ENCODE measurements at regions not wholly inside any gene's neighbourhood (a gene's known extent, or its start where the extent isn't known, plus 50 kb on each side); places are given as distances from the start of the nearest gene placed in this dataset.

DNA sequence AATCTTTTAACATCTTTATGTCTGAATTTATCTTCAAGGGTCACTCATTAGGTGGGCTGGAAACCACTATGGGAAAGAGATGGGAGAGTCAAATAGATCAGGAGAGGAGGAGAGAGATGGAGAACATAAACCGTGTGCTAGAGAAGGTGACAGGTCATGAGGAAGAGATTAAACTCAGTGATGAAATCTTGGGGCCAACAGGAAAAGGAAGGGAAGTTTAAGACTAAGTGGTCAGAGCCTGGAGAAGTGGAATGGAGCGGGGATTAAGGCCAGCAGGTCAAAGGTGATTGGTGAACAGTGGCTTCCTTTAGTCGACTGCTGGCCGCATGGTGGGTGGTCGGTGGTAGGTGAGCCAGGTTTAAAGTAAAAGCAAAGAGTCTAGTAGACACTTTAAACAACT lies 169.3 kb upstream of the IVNS1ABP start:
- Histone ChIP-seq H3K36me3 (ENCODE audit: low read depth, low read length) (no peaks in the 10 kb centered on the region), H3F3A (ENCODE audit: low read length, unreplicated experiment) (no peaks in the 10 kb centered on the region), H2AFZ (ENCODE audit: low read length) (no peak overlapping the region), H3K79me2 (ENCODE audit: low read length) (no peaks in the 10 kb centered on the region), H3K27me3 (ENCODE audit: low read length) (no peaks in the 10 kb centered on the region), H3K9ac (ENCODE audit: low read length) (no peak overlapping the region), H3K4me2 (ENCODE audit: low read length) (no peak overlapping the region), H3K4me1 (ENCODE audit: insufficient read depth, low read length) (peaks cover 12% of the 10 kb centered on the region), H4K20me1 (ENCODE audit: low read length) (no peaks in the 10 kb centered on the region), H3K4me3 (ENCODE audit: low read length) (no peak overlapping the region), H3K9me2 (replicated peaks; ENCODE audit: low read length) (no peaks in the 10 kb centered on the region), H3K27ac (ENCODE audit: low read length) (no peak overlapping the region), H3K9me3 (ENCODE audit: low read length) (no peaks in the 10 kb centered on the region)
- no peak for TF ChIP-seq EZH2phosphoT487 (IDR thresholded peaks at IDR 0.05; ENCODE audit: borderline replicate concordance, low read length)
- TF ChIP-seq EZH2 (IDR thresholded peaks at IDR 0.05; ENCODE audit: low read length, unreplicated experiment) = no peak
- TF ChIP-seq CTCF (conservative IDR thresholded peaks at IDR 0.05; ENCODE audit: low read depth, low read length) = no peak
- intact Hi-C loops (cut with micrococcal nuclease) = no loop called here
- BruUV-seq (replicated peaks) = no TSS peak
- CTCF ChIA-PET = no interaction called here
- ATAC-seq (no peak), DNase-seq (no peak)
- POLR2A ChIA-PET (ENCODE audit: unreplicated experiment) = no interaction called here

DNA sequence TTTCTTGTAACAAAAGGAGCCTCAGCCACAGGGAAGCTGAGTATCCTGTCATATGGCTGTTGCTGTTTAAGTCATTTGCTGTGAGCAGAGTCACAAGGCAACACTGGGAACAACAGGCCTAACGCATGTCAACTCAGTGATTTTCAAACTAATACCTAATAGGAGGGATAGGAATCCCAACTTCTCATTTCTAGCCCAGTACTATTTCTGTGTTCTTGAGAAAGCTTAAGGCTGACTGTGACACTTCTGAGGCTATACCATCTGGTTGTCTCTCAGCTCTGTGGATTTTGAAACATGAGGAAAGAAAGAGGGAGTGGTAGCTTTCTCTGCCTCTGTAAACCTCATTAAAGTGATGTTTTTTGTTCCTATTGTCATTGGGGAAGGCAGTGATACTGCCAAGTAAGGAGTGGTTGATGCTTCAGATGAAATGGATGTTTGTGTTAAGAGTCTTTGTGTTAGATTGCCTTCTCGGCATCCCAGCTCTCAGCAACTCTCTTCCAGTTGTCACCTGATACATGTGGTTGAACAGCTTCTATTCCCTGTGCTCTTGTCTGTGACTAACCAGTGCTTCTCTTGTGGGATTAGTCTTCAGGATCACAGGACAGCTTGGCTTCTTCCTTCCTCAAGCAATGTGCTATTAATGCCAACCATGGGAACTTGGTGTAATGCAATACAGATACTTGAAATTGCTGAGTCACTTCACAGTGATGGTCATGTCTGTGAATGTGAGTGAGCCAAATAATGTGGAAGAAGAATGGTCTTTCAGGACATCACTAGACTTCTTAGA lies 166.8 kb upstream of the IVNS1ABP start:
- H3K27ac ChIP-seq (ENCODE audit: low read length) = peak overlapping the region; percentile 53
- BruUV-seq (replicated peaks) = no TSS peak
- POLR2A ChIA-PET (ENCODE audit: unreplicated experiment) = no interaction called here

More for the DNA sequence above, 166.8 kb upstream of the IVNS1ABP start:
- no peak overlapping the region for H3K9ac ChIP-seq (ENCODE audit: low read length)
- no peaks in the 10 kb centered on the region for H3F3A ChIP-seq (ENCODE audit: low read length, unreplicated experiment)
- H2AFZ ChIP-seq (ENCODE audit: low read length) = peak overlapping the region; percentile 35; the same call in 1 of the 2 replicates
- H3K27me3 ChIP-seq (ENCODE audit: low read length) = no peaks in the 10 kb centered on the region
- peaks cover 12% of the 10 kb centered on the region for H3K4me1 ChIP-seq (ENCODE audit: insufficient read depth, low read length)
- no peak overlapping the region for H3K4me3 ChIP-seq (ENCODE audit: low read length)
- H3K36me3 ChIP-seq (ENCODE audit: low read depth, low read length) = no peaks in the 10 kb centered on the region
- intact Hi-C loops (cut with micrococcal nuclease) = no loop called here
- DNase-seq (peak; percentile 35), ATAC-seq (peak; percentile 37)
- H3K9me3 ChIP-seq (ENCODE audit: low read length) = no peaks in the 10 kb centered on the region
- CTCF ChIA-PET = no interaction called here
- no peaks in the 10 kb centered on the region for H4K20me1 ChIP-seq (ENCODE audit: low read length)
- H3K9me2 ChIP-seq (replicated peaks; ENCODE audit: low read length) = no peaks in the 10 kb centered on the region
- TF ChIP-seq EZH2 (IDR thresholded peaks at IDR 0.05; ENCODE audit: low read length, unreplicated experiment) (no peak), CTCF (conservative IDR thresholded peaks at IDR 0.05; ENCODE audit: low read depth, low read length) (no peak)
- no peak overlapping the region for H3K4me2 ChIP-seq (ENCODE audit: low read length)
- H3K79me2 ChIP-seq (ENCODE audit: low read length) = no peaks in the 10 kb centered on the region

Data from PC-3 (cell line).